H1 (cell line): ENCODE measurements at regions not wholly inside any gene's neighbourhood (a gene's known extent, or its start where the extent isn't known, plus 50 kb on each side); places are given as distances from the start of the nearest gene placed in this dataset.

Experiments
- ATF2 ChIP-seq: IDR thresholded peaks from 2 replicates; pipeline ENCODE4 v1.6.1; 2012; ENCODE audit warnings: low read length, inconsistent platforms
- CEBPB ChIP-seq: IDR thresholded peaks from 2 replicates; pipeline ENCODE4 v1.6.1; 2012; ENCODE audit warnings: low read depth, low read length
- CHD1 ChIP-seq: IDR thresholded peaks from 2 replicates; pipeline ENCODE4 v1.6.1; 2012; ENCODE audit warnings: low read depth, low read length, improper control_type of control experiment
- CTCF ChIP-seq, 3 experiments: IDR thresholded peaks; 1 replicate in 2 of 3; 2 replicates in 1 of 3; pipeline versions ENCODE4 v1.5.1 to v1.6.1; 2011; ENCODE audit warnings: low read length in 3 of 3, mild to moderate bottlenecking in 3 of 3, inconsistent platforms in 2 of 3, low read depth in 1 of 3, moderate library complexity in 1 of 3; ENCODE audit not compliant: insufficient read depth in 1 of 3; ENCODE audit errors: control extremely low read depth in 1 of 3
- EZH2 ChIP-seq: fragments of 200-600 bp; sonication (generic); IDR thresholded peaks from 2 replicates; pipeline ENCODE4 v1.7.1; 2012; ENCODE audit warnings: low read depth, mild to moderate bottlenecking, moderate library complexity, low read length, inconsistent platforms; ENCODE audit not compliant: severe bottlenecking
- GABPA ChIP-seq: IDR thresholded peaks from 2 replicates; pipeline ENCODE4 v1.6.1; 2011; ENCODE audit warnings: mild to moderate bottlenecking, low read length, moderate library complexity, borderline replicate concordance; ENCODE audit not compliant: insufficient read depth
- HDAC2 ChIP-seq, 2 experiments: fragments of 300-600 bp in 1 of 2; sonication (generic) in 1 of 2; IDR thresholded peaks; 2 replicates each; pipeline ENCODE4 v1.6.1; 2011 to 2012; ENCODE audit warnings: low read depth in 2 of 2, low read length in 2 of 2, mild to moderate bottlenecking in 2 of 2, moderate library complexity in 2 of 2, borderline replicate concordance in 1 of 2, inconsistent platforms in 1 of 2
- JUND ChIP-seq: IDR thresholded peaks from 2 replicates; pipeline ENCODE4 v1.6.1; 2011; ENCODE audit warnings: mild to moderate bottlenecking, improper control_type of control experiment, low read length
- KDM1A ChIP-seq: fragments of 200-600, 300-600 bp; sonication (generic); IDR thresholded peaks from 2 replicates; pipeline ENCODE4 v1.7.1; 2016; ENCODE audit warnings: mild to moderate bottlenecking, low read length, borderline replicate concordance
- POLR2A ChIP-seq, 2 experiments: IDR thresholded peaks; 1 replicate in 1 of 2; 2 replicates in 1 of 2; pipeline ENCODE4 v1.6.1; 2011; ENCODE audit warnings: low read depth in 2 of 2, low read length in 2 of 2, mild to moderate bottlenecking in 2 of 2; ENCODE audit errors: control extremely low read depth in 1 of 2
- RAD21 ChIP-seq, 2 experiments: IDR thresholded peaks in 1 of 2; conservative IDR thresholded peaks in 1 of 2; 2 replicates each; pipeline ENCODE4 v1.6.1; 2011; ENCODE audit warnings: low read depth in 2 of 2, low read length in 2 of 2, improper control_type of control experiment in 1 of 2, inconsistent platforms in 1 of 2, mild to moderate bottlenecking in 1 of 2, moderate library complexity in 1 of 2
- TAF1 ChIP-seq: IDR thresholded peaks from 2 replicates; pipeline ENCODE4 v1.6.1; 2011; ENCODE audit warnings: mild to moderate bottlenecking, low read depth, low read length
- USF2 ChIP-seq: IDR thresholded peaks from 2 replicates; pipeline ENCODE4 v1.6.1; 2011; ENCODE audit warnings: low read length, improper control_type of control experiment

GRCh38 chr10:118145256-118145655, 98.5 kb upstream of the RAB11FIP2 start:
- no peak for TF ChIP-seq GABPA
- no peak for TF ChIP-seq KDM1A
- TF ChIP-seq HDAC2 (IDR thresholded peaks at IDR 0.05; ENCODE audit: borderline replicate concordance in 1 of 2, low read depth in 2 of 2, low read length in 2 of 2): no peak
- no peak for TF ChIP-seq TAF1
- no peak for TF ChIP-seq CTCF (IDR thresholded peaks at IDR 0.05; ENCODE audit: control extremely low read depth in 1 of 3, insufficient read depth in 1 of 3, low read depth in 1 of 3, low read length in 3 of 3)
- no peak for TF ChIP-seq POLR2A (IDR thresholded peaks at IDR 0.05; ENCODE audit: control extremely low read depth in 1 of 2, low read depth in 2 of 2, low read length in 2 of 2)
- TF ChIP-seq ATF2: no peak
- TF ChIP-seq CHD1: no peak
- TF ChIP-seq RAD21 (IDR thresholded peaks at IDR 0.05 in 1 of 2, conservative IDR thresholded peaks at IDR 0.05 in 1 of 2; ENCODE audit: low read depth in 2 of 2, low read length in 2 of 2): no peak
- TF ChIP-seq USF2: no peak
- TF ChIP-seq CEBPB: no peak
- TF ChIP-seq JUND: no peak
- no peak for TF ChIP-seq EZH2
